CD4-positive, alpha-beta T cell treated with Interleukin-21 for 1 hour (primary cell): ENCODE measurements at regions not wholly inside any gene's neighbourhood (a gene's known extent, or its start where the extent isn't known, plus 50 kb on each side); places are given as distances from the start of the nearest gene placed in this dataset.

Source experiments
- DNase-seq: peaks from one replicate; pipeline ENCODE4 v3.0.0-alpha.2; 2020

GRCh38 chr16:11478431-11479119 lies 108.1 kb downstream of the LITAF start:
- DNase-seq = no peak

- no peak for DNase-seq
Observed at GRCh38 chr16:11479916-11480315, 106.8 kb downstream of the LITAF start.

- no peak for DNase-seq
Observed at GRCh38 chr16:11480634-11481033, 106.1 kb downstream of the LITAF start.

- DNase-seq = no peak
Observed at GRCh38 chr16:11481987-11482386, 104.7 kb downstream of the LITAF start.

GRCh38 chr16:11482946-11483748 lies 103.6 kb downstream of the LITAF start:
- DNase-seq = no peak

- no peak for DNase-seq
Observed at GRCh38 chr16:11484691-11485258, 101.9 kb downstream of the LITAF start.

- DNase-seq = no peak
Observed at GRCh38 chr16:11485676-11486075, 101.0 kb downstream of the LITAF start.

GRCh38 chr16:11487289-11487688 lies 99.4 kb downstream of the LITAF start:
- no peak for DNase-seq

GRCh38 chr16:11488304-11488703 lies 98.4 kb downstream of the LITAF start:
- DNase-seq = no peak

GRCh38 chr16:11491524-11491923 lies 95.2 kb downstream of the LITAF start:
- DNase-seq = no peak

- DNase-seq = no peak
Observed at GRCh38 chr16:11492808-11493530, 93.8 kb downstream of the LITAF start.

GRCh38 chr16:11493531-11493929 lies 93.2 kb downstream of the LITAF start:
- no peak for DNase-seq

- no peak for DNase-seq
Observed at GRCh38 chr16:11494029-11494428, 92.7 kb downstream of the LITAF start.

GRCh38 chr16:11494433-11494832 lies 92.3 kb downstream of the LITAF start:
- no peak for DNase-seq

- DNase-seq = no peak
Observed at GRCh38 chr16:11495066-11495407, 91.7 kb downstream of the LITAF start.
